Left ventricle myocardium inferior (tissue), 1 donor: ENCODE measurements at regions not wholly inside any gene's neighbourhood (a gene's known extent, or its start where the extent isn't known, plus 50 kb on each side); places are given as distances from the start of the nearest gene placed in this dataset.
A peak's percentile ranks its signal among the peaks of the same experiment; 100 is the strongest.
"Not testable (repeated sequence)": the region's sequence is repeated elsewhere in the genome, so short reads cannot be mapped to it uniquely, and the experiment has no call there.

Source experiments
- DNase-seq: peaks from one replicate; pipeline ENCODE4 v3.0.0-alpha.2; 2020
- H3K27ac ChIP-seq: fragments of 200-600 bp; replicated peaks from 2 replicates; pipeline ENCODE4 v1.8.0; 2021
- H3K27me3 ChIP-seq: fragments of 200-600 bp; 2 replicates; pipeline ENCODE4 v1.8.0; 2021; ENCODE audit warnings: low read depth
- H3K36me3 ChIP-seq: fragments of 200-600 bp; 2 replicates; pipeline ENCODE4 v1.8.0; 2021
- H3K4me1 ChIP-seq: fragments of 200-600 bp; 2 replicates; pipeline ENCODE4 v1.8.0; 2021
- H3K4me3 ChIP-seq: fragments of 200-600 bp; 2 replicates; pipeline ENCODE4 v1.8.0; 2021; ENCODE audit warnings: mild to moderate bottlenecking, moderate library complexity
- H3K9me3 ChIP-seq: fragments of 200-600 bp; replicated peaks from 2 replicates; pipeline ENCODE4 v1.8.0; 2021
- intact Hi-C: fragments of 100-400 bp; cut with micrococcal nuclease; formaldehyde crosslinking; loops from one replicate; pipeline ENCODE4 v1.11.0; 2022
- TF ChIP-seq, protein P1 (sequence below): fragments of 200-600 bp; IDR thresholded peaks from 2 replicates; pipeline ENCODE4 v1.8.0; 2021; ENCODE audit warnings: antibody characterized with exemption, mild to moderate bottlenecking, borderline replicate concordance
- donor health status: DM: no; HTN: yes; CAD: no; lungs with severe emphysema.

DNA sequence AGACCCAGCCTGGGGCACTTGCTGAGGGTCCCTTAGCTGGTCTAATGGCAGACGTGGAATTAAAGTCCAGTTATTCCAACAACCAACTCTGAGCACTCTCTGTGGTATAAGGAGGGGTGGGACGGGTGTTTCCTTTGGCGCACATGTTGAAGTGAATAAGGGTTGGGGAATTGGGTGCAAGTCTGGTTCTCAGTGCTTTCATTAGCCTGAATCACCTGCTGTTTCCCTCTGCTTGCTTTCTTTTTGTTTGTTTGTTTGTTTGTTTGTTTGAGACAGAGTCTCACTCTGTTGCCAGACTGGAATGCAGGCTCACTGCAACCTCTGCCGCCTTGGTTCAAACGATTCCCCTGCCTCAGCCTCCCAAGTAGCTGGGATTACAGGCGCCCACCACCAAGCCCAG is 110.1 kb downstream of the TNFAIP3 start:
- Histone ChIP-seq H3K27me3 (peaks cover 6% of the 10 kb centered on the region), H3K36me3 (no peaks in the 10 kb centered on the region), H3K4me3 (no peak overlapping the region), H3K9me3 (no peaks in the 10 kb centered on the region), H3K27ac (peak overlapping the region; percentile 54), H3K4me1 (peaks cover 6% of the 10 kb centered on the region)
- no peak for DNase-seq
- intact Hi-C loops = no loop called here
- TF ChIP-seq, protein P1, sequence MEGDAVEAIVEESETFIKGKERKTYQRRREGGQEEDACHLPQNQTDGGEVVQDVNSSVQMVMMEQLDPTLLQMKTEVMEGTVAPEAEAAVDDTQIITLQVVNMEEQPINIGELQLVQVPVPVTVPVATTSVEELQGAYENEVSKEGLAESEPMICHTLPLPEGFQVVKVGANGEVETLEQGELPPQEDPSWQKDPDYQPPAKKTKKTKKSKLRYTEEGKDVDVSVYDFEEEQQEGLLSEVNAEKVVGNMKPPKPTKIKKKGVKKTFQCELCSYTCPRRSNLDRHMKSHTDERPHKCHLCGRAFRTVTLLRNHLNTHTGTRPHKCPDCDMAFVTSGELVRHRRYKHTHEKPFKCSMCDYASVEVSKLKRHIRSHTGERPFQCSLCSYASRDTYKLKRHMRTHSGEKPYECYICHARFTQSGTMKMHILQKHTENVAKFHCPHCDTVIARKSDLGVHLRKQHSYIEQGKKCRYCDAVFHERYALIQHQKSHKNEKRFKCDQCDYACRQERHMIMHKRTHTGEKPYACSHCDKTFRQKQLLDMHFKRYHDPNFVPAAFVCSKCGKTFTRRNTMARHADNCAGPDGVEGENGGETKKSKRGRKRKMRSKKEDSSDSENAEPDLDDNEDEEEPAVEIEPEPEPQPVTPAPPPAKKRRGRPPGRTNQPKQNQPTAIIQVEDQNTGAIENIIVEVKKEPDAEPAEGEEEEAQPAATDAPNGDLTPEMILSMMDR = no peak

DNA sequence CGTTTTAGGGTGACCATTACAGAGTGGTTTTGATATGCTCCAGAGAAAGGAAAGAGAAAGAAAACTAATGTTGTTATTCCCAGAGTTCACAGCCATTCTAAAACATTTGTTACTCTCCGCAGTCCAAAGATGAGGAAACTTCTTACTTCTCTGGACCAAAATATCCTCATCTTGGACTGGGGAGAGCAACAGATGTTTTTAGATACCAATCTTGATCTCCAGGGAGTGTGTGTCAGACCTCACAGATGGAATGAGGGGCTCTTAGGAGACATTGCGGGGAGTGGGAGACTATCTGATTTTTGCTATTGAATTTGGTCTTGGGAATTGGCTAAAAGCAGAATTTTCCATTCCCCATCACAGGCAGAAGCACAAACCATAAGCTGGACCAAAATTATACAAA is 110.8 kb downstream of the TNFAIP3 start:
- TF ChIP-seq, protein P1 = no peak
- Histone ChIP-seq H3K4me3 (no peak overlapping the region), H3K4me1 (peaks cover 6% of the 10 kb centered on the region), H3K9me3 (no peaks in the 10 kb centered on the region), H3K27me3 (peaks cover 6% of the 10 kb centered on the region), H3K27ac (peak overlapping the region; percentile 54), H3K36me3 (no peaks in the 10 kb centered on the region)
- DNase-seq = no peak
- intact Hi-C loops = no loop called here

DNA sequence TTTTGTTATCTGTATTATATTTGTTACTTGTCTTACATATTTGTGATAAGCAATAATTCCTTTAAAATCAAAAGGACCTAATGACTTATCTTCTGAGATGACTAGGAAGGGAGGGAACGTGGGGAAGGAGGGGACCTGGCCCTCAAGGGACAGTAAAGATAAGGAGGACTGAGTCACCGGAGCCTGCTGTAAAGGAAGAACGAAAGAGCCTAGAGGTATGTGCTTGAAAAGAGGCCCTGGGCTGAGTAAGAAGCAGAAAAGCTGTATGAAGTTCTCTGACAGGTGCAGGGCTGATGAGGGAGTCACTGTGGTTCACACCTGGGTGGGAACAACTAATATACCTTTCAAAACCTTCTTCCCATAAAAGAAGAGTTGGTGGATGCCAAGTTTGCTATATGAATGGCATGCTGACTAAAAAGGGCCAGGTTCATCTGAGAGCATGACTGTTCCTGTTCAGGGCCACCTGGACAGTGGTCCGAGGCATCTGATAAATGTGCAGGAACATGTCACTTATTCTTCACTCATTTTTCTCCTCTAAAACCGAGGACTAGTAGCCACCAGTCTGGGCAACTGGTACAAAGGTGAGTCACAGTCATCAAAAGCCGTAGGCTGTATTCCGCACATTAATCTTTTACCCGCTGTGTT is 111.3 kb downstream of the TNFAIP3 start:
- Histone ChIP-seq H3K4me1 (peaks cover 6% of the 10 kb centered on the region), H3K36me3 (no peaks in the 10 kb centered on the region), H3K9me3 (no peaks in the 10 kb centered on the region), H3K27ac (peak overlapping the region; percentile 54), H3K4me3 (no peak overlapping the region), H3K27me3 (peaks cover 6% of the 10 kb centered on the region)
- DNase-seq = no peak
- TF ChIP-seq, protein P1 = no peak
- intact Hi-C loops = no loop called here

DNA sequence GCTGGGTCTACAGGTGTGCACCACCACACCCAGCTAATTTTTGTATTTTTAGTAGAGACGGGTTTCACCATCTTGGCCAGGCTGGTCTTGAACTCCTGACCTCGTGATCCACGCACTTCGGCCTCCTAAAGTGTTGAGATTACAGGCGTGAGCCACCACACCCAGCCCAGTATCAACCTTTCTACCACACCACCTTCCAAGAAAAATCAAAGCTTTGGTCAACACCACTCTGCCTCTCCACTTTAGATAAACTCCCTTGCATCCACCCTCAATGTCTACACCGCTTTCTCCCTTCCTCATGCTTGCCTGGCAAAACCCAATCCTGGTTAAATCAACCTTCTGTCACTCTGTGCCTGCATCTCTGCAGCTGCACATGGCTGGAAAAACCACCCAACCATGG is 112.2 kb downstream of the TNFAIP3 start:
- H3K27ac ChIP-seq, H3K9me3 ChIP-seq, intact Hi-C loops, H3K27me3 ChIP-seq, DNase-seq, H3K4me3 ChIP-seq, H3K4me1 ChIP-seq, H3K36me3 ChIP-seq: not testable (repeated sequence)

DNA sequence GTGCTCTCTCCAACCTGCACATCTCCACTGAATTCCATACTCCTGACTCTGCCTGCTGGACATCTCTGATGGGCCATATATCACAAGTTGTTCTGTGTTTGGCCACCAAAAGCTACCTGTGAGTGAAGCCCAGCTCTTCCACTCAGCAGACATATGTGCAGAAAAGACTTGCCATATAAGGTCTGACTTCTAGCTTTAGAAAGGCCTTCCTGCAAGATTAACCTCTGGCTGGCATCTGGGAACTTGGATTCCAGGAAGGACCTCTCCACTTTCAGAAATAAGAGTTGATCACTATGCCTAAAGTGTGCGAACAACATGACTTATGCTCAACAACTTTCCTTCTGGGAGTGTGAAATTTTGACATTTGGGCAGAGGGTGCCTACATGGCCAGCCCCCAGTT is 113.7 kb downstream of the TNFAIP3 start:
- Histone ChIP-seq H3K27ac (no peak overlapping the region), H3K4me1 (peaks cover 6% of the 10 kb centered on the region), H3K36me3 (no peaks in the 10 kb centered on the region), H3K9me3 (no peaks in the 10 kb centered on the region), H3K27me3 (peaks cover 6% of the 10 kb centered on the region), H3K4me3 (no peak overlapping the region)
- no peak for DNase-seq
- TF ChIP-seq, protein P1 = no peak
- intact Hi-C loops = no loop called here

DNA sequence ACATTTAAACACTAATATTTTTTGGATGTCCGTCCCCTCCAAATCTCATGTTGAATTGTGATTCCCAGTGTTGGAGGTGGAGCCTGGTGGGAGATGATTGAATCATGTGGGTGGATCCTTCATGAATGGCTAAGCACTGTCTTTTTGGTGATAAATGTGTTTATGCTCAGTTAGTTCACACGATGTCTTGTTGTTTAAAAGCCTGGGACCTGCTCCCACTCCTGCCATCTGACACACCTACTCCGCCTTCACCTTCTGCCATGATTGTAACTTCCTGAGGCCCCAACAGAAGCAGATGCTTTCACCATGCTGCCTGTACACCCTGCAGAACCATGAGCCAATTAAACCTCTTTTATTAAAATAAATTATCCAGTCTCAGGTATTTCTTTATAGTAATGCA is 114.7 kb downstream of the TNFAIP3 start:
- H3K27ac ChIP-seq = no peak overlapping the region
- DNase-seq = no peak
- no peak overlapping the region for H3K4me3 ChIP-seq
- no peaks in the 10 kb centered on the region for H3K9me3 ChIP-seq
- intact Hi-C loops = no loop called here
- peaks cover 6% of the 10 kb centered on the region for H3K27me3 ChIP-seq
- H3K36me3 ChIP-seq = no peaks in the 10 kb centered on the region
- TF ChIP-seq, protein P1 = no peak
- H3K4me1 ChIP-seq = peaks cover 6% of the 10 kb centered on the region
